ENCODE measurements at regions not wholly inside any gene's neighbourhood (a gene's known extent, or its start where the extent isn't known, plus 50 kb on each side); places are given as distances from the start of the nearest gene placed in this dataset.

DNA sequence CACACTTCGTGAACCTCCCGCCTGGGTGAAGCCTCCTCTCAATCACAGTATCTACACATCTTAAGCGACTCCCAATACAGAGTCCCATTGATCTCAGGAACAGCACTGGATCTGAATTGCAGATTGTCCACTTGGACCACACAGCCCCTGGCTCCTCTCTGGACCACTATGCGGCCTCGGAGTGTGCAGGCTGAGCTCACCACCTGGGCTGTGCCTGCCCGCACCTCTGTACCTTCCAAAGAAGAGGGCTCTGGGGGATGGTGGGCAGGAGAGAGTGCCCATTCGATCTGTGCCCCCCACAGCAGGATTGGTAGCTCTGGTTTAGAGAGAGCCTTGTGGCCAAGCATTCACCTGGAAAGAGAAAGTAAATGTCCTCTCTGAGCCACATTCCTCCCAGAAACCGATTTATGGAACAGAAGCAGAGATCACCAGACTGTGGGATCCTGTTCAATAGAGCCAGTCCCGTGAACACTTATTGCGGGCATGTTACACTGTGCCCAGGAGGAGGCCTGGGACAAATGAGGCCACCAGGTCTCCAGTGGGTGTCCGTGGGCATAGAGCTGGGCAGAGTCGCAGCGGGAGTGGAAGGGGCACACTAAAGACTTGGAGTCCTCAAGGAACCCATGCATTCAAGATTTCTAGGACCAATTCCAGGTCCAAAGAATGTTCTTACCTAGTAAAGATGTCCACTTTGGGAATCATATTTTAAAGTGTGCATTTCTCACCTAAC is 141.6 kb upstream of the SOX1 start:
- Histone ChIP-seq H3K36me3 (replicated peaks in 1 of 2; ENCODE audit: control extremely low read depth in 1 of 2, control insufficient read depth in 1 of 2, extremely low read depth in 1 of 2, insufficient read depth in 2 of 2, low read length in 1 of 2) (no peaks in the 10 kb centered on the region), H2AFZ (ENCODE audit: insufficient read depth, low read depth, low read length, poor library complexity, severe bottlenecking) (no peak overlapping the region), H3K9ac (ENCODE audit: low read length) (no peak overlapping the region), H3K27ac (ENCODE audit: low read length in 2 of 2) (no peak overlapping the region), H3K4me3 (ENCODE audit: control extremely low read depth in 1 of 5, extremely low read depth in 1 of 5, insufficient read depth in 1 of 5, low read depth in 2 of 5, low read length in 4 of 5) (no peak overlapping the region), H3K4me2 (replicated peaks; ENCODE audit: low read depth, low read length, poor library complexity, severe bottlenecking) (no peak overlapping the region), H3K27me3 (replicated peaks in 1 of 4; ENCODE audit: control extremely low read depth in 1 of 4, control insufficient read depth in 3 of 4, insufficient read depth in 4 of 4, low read length in 3 of 4) (no peaks in the 10 kb centered on the region), H3K4me1 (ENCODE audit: control insufficient read depth in 2 of 2, insufficient read depth in 2 of 2, low read length in 2 of 2) (no peaks in the 10 kb centered on the region), H3K79me2 (ENCODE audit: control insufficient read depth, insufficient read depth, low read length) (no peaks in the 10 kb centered on the region), H4K20me1 (ENCODE audit: control insufficient read depth, insufficient read depth, low read length, poor library complexity, severe bottlenecking) (no peaks in the 10 kb centered on the region), H3K9me3 (ENCODE audit: control extremely low read depth in 1 of 3, control insufficient read depth in 2 of 3, insufficient read depth in 1 of 3, low read length in 2 of 3) (peaks cover 0 to 31% (median 0%) of the 10 kb centered on the region in 3 donors)
- Mint-ChIP-seq H3K27me3 (peaks cover 5% of the 10 kb centered on the region), H3K27ac (no peak overlapping the region), H3K4me1 (no peaks in the 10 kb centered on the region), H3K4me3 (no peak overlapping the region), H3K9me3 (ENCODE audit: insufficient read depth) (no peaks in the 10 kb centered on the region)
- intact Hi-C loops (cut with micrococcal nuclease) = no loop called here
- 90% methylated on average over 13 of the region's 13 CpGs for WGBS (ENCODE audit: insufficient coverage)
- no peak for TF ChIP-seq EZH2 (IDR thresholded peaks at IDR 0.05; ENCODE audit: borderline replicate concordance, insufficient read depth, low read depth, low read length, poor library complexity, severe bottlenecking)
- TF ChIP-seq, protein P1, sequence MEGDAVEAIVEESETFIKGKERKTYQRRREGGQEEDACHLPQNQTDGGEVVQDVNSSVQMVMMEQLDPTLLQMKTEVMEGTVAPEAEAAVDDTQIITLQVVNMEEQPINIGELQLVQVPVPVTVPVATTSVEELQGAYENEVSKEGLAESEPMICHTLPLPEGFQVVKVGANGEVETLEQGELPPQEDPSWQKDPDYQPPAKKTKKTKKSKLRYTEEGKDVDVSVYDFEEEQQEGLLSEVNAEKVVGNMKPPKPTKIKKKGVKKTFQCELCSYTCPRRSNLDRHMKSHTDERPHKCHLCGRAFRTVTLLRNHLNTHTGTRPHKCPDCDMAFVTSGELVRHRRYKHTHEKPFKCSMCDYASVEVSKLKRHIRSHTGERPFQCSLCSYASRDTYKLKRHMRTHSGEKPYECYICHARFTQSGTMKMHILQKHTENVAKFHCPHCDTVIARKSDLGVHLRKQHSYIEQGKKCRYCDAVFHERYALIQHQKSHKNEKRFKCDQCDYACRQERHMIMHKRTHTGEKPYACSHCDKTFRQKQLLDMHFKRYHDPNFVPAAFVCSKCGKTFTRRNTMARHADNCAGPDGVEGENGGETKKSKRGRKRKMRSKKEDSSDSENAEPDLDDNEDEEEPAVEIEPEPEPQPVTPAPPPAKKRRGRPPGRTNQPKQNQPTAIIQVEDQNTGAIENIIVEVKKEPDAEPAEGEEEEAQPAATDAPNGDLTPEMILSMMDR (IDR thresholded peaks at IDR 0.05) = no peak
- DNase-seq = no peak
- ChIA-PET POLR2A (no interaction called here), CTCF (no interaction called here)
- no peak for ATAC-seq (ENCODE audit: low read depth)

DNA sequence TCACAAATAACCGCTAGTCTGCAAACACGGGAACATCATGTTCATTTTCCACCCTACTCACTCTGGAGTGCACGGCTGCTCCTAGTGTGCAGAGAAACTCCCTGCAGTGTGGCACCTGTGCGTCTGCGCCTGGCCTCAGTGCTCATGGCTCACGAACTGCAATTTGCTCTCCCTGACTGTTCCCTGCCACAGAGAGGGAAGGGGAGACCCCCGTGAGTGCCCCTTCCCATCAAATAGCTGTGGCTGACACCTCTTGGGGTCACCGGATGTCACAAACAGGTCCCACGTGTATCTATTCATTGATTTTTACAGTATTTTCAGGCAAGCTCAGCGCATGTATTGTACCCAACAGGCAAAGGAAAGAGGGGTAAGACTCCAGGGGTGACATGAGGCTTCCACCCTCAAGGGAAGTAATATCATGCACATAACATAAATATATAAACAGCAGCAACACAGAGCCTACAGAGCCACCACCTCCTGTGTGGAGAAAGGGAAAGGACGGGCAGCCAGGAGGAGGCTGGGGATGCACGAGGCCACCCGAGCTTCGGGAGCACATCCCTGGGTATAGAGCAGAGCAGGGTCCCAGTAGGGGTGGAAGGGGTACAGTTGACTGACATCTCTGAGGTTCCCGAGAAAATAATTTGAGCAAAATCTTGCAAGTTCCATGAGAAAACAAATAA is 140.3 kb upstream of the SOX1 start:
- intact Hi-C loops (cut with micrococcal nuclease) = no loop called here
- no peak for DNase-seq
- CTCF ChIA-PET = no interaction called here
- Histone ChIP-seq H3K9me3 (ENCODE audit: control extremely low read depth in 1 of 3, control insufficient read depth in 2 of 3, insufficient read depth in 1 of 3, low read length in 2 of 3) (peaks cover 0 to 21% (median 0%) of the 10 kb centered on the region in 3 donors), H3K27me3 (replicated peaks in 1 of 4; ENCODE audit: control extremely low read depth in 1 of 4, control insufficient read depth in 3 of 4, insufficient read depth in 4 of 4, low read length in 3 of 4) (no peaks in the 10 kb centered on the region), H3K79me2 (ENCODE audit: control insufficient read depth, insufficient read depth, low read length) (no peaks in the 10 kb centered on the region), H3K4me2 (replicated peaks; ENCODE audit: low read depth, low read length, poor library complexity, severe bottlenecking) (no peak overlapping the region), H2AFZ (ENCODE audit: insufficient read depth, low read depth, low read length, poor library complexity, severe bottlenecking) (no peak overlapping the region), H3K27ac (ENCODE audit: low read length in 2 of 2) (no peak overlapping the region), H3K9ac (ENCODE audit: low read length) (no peak overlapping the region), H3K4me3 (ENCODE audit: control extremely low read depth in 1 of 5, extremely low read depth in 1 of 5, insufficient read depth in 1 of 5, low read depth in 2 of 5, low read length in 4 of 5) (no peak overlapping the region), H3K36me3 (replicated peaks in 1 of 2; ENCODE audit: control extremely low read depth in 1 of 2, control insufficient read depth in 1 of 2, extremely low read depth in 1 of 2, insufficient read depth in 2 of 2, low read length in 1 of 2) (no peaks in the 10 kb centered on the region), H3K4me1 (ENCODE audit: control insufficient read depth in 2 of 2, insufficient read depth in 2 of 2, low read length in 2 of 2) (no peaks in the 10 kb centered on the region), H4K20me1 (ENCODE audit: control insufficient read depth, insufficient read depth, low read length, poor library complexity, severe bottlenecking) (no peaks in the 10 kb centered on the region)
- 89% methylated on average over 14 of the region's 15 CpGs for WGBS (ENCODE audit: insufficient coverage)
- H3K4me1 Mint-ChIP-seq = no peaks in the 10 kb centered on the region
- H3K4me3 Mint-ChIP-seq = no peak overlapping the region
- ATAC-seq (ENCODE audit: low read depth) = no peak
- no peak for TF ChIP-seq EZH2 (IDR thresholded peaks at IDR 0.05; ENCODE audit: borderline replicate concordance, insufficient read depth, low read depth, low read length, poor library complexity, severe bottlenecking)
- TF ChIP-seq, protein P1 (IDR thresholded peaks at IDR 0.05) = no peak
- peaks cover 4% of the 10 kb centered on the region for H3K9me3 Mint-ChIP-seq (ENCODE audit: insufficient read depth)
- POLR2A ChIA-PET = no interaction called here
- peaks cover 5% of the 10 kb centered on the region for H3K27me3 Mint-ChIP-seq
- H3K27ac Mint-ChIP-seq = no peak overlapping the region

Data from B cell (primary cell).